Activated CD4-positive, alpha-beta T cell treated with anti-CD3 and anti-CD28 coated beads, Interleukin-2, amount 10 ng/mL, durations not matched to agents 7 days and 5 days (primary cell): ENCODE measurements at regions not wholly inside any gene's neighbourhood (a gene's known extent, or its start where the extent isn't known, plus 50 kb on each side); places are given as distances from the start of the nearest gene placed in this dataset.

Source experiments
- CTCF ChIA-PET: fragments of 350-600 bp; sonication (Branson Sonifier 250); formaldehyde crosslinking; loops from one replicate; lab custom pipeline; 2021; ENCODE audit warnings: antibody characterized with exemption; lab: Charles Lee
- POLR2A ChIA-PET: fragments of 350-600 bp; sonication (Branson Sonifier 250); formaldehyde crosslinking; loops from one replicate; lab custom pipeline; 2021; ENCODE audit warnings: antibody characterized with exemption; lab: Charles Lee
- DNase-seq: peaks from one replicate; pipeline ENCODE4 v3.0.0-alpha.2; 2020
- H3K27ac Mint-ChIP-seq: one replicate; pipeline ENCODE4 v1.8.0; 2021; ENCODE audit warnings: mild to moderate bottlenecking, moderate library complexity, mixed read lengths
- H3K27me3 Mint-ChIP-seq: one replicate; pipeline ENCODE4 v1.8.0; 2021; ENCODE audit warnings: mixed read lengths
- H3K36me3 Mint-ChIP-seq: one replicate; pipeline ENCODE4 v1.8.0; 2021; ENCODE audit warnings: low read depth, mixed read lengths
- H3K4me1 Mint-ChIP-seq: one replicate; pipeline ENCODE4 v1.8.0; 2021; ENCODE audit warnings: mixed read lengths
- H3K4me3 Mint-ChIP-seq: one replicate; pipeline ENCODE4 v1.8.0; 2021; ENCODE audit warnings: mild to moderate bottlenecking, moderate library complexity, mixed read lengths
- H3K9me3 Mint-ChIP-seq: one replicate; pipeline ENCODE4 v1.8.0; 2021; ENCODE audit warnings: mixed read lengths

DNA sequence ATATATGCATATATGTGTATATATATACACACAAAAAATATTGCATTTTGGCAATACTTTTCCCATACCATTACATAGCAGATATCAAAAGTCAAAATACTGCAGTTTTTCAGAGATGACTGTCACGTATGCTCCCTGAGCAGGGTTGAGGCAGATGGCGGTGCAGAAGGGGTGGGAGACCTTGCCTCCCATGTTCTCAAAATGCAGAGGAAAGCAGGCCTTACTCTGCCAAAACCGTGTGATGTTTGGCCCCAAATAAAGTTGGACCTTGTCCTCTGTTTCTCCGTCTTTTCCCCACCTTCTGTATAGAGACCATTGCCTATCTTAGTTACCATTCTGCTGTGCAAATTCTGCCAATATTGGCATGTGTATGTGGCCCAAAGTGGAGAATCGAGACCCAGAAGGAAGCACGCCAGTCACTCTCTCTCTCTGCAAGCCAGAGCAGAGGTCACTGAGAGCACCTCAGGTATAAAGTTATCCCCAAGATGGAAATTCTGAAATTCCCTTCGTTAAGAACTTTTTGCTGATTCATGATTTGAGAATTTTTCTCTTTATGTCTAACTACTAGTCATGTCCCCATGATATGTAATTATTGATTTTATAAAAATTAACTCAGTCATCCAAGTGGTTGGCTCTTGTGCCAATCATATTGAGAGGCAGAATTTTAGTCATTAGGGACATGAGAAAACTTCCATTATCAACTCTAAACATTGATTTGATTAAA is 898.8 kb downstream of the EPHA4 start:
- Mint-ChIP-seq H3K4me1 (no peaks in the 10 kb centered on the region), H3K36me3 (no peaks in the 10 kb centered on the region), H3K27me3 (peaks cover 2% of the 10 kb centered on the region), H3K27ac (no peak overlapping the region), H3K4me3 (no peak overlapping the region), H3K9me3 (no peaks in the 10 kb centered on the region)
- no peak for DNase-seq
- POLR2A ChIA-PET = no interaction called here
- CTCF ChIA-PET = interaction anchor here (0.6 kb wide), 1 partner anchor 164 kb away, joined by 4 read pairs; no protein-coding TSS in a partner anchor

GRCh38 chr2:220674033-220674432 is 898.1 kb downstream of the EPHA4 start:
- Mint-ChIP-seq H3K9me3 (no peaks in the 10 kb centered on the region), H3K4me3 (no peak overlapping the region), H3K4me1 (no peaks in the 10 kb centered on the region), H3K27me3 (peaks cover 2% of the 10 kb centered on the region), H3K27ac (no peak overlapping the region), H3K36me3 (no peaks in the 10 kb centered on the region)
- ChIA-PET CTCF (no interaction called here), POLR2A (no interaction called here)
- DNase-seq = no peak

- POLR2A ChIA-PET = no interaction called here
- Mint-ChIP-seq H3K9me3 (no peaks in the 10 kb centered on the region), H3K4me3 (no peak overlapping the region), H3K27ac (no peak overlapping the region), H3K36me3 (no peaks in the 10 kb centered on the region), H3K27me3 (no peaks in the 10 kb centered on the region), H3K4me1 (no peaks in the 10 kb centered on the region)
- CTCF ChIA-PET = interaction anchor here (0.6 kb wide), 1 partner anchor 1657 kb away, joined by 3 read pairs; no protein-coding TSS in a partner anchor
- no peak for DNase-seq
These were observed 895.4 kb downstream of the EPHA4 start for GRCh38 chr2:220676695-220677094.

GRCh38 chr2:220678943-220679342 is 893.2 kb downstream of the EPHA4 start:
- H3K4me3 Mint-ChIP-seq = no peak overlapping the region
- no peak overlapping the region for H3K27ac Mint-ChIP-seq
- no peaks in the 10 kb centered on the region for H3K27me3 Mint-ChIP-seq
- DNase-seq = no peak
- no peaks in the 10 kb centered on the region for H3K9me3 Mint-ChIP-seq
- H3K4me1 Mint-ChIP-seq = no peaks in the 10 kb centered on the region
- CTCF ChIA-PET = no interaction called here
- POLR2A ChIA-PET = no interaction called here
- no peaks in the 10 kb centered on the region for H3K36me3 Mint-ChIP-seq

GRCh38 chr2:220682616-220683015 is 889.5 kb downstream of the EPHA4 start:
- H3K27me3 Mint-ChIP-seq = peaks cover 1% of the 10 kb centered on the region
- CTCF ChIA-PET = no interaction called here
- no peak overlapping the region for H3K27ac Mint-ChIP-seq
- no peaks in the 10 kb centered on the region for H3K36me3 Mint-ChIP-seq
- no peaks in the 10 kb centered on the region for H3K4me1 Mint-ChIP-seq
- DNase-seq = no peak
- H3K9me3 Mint-ChIP-seq = no peaks in the 10 kb centered on the region
- no peak overlapping the region for H3K4me3 Mint-ChIP-seq
- POLR2A ChIA-PET = no interaction called here

DNA sequence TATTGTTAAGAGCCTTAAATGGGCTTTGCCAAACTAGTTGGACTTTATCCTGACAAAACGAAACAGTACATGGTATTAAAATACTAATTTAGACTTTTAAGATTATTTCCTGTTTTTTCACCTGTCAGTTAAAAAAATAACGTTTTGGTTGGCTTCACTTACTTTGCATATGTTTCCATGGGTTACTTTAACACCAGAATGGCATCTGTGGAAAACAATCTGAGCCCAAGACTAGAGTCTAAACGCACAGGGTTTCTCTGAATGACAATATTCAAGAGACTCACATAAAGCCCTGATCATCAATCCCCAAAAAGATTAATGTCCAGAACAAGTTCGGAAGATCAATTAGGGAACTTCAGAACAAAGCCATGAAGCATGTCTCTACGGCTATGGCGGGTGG is 888.0 kb downstream of the EPHA4 start:
- POLR2A ChIA-PET = no interaction called here
- CTCF ChIA-PET = no interaction called here
- Mint-ChIP-seq H3K9me3 (no peaks in the 10 kb centered on the region), H3K27me3 (peaks cover 1% of the 10 kb centered on the region), H3K4me3 (no peak overlapping the region), H3K36me3 (no peaks in the 10 kb centered on the region), H3K4me1 (no peaks in the 10 kb centered on the region), H3K27ac (no peak overlapping the region)
- no peak for DNase-seq

- Mint-ChIP-seq H3K4me3 (no peak overlapping the region), H3K27ac (no peak overlapping the region), H3K36me3 (no peaks in the 10 kb centered on the region), H3K27me3 (peaks cover 1% of the 10 kb centered on the region), H3K9me3 (no peaks in the 10 kb centered on the region), H3K4me1 (no peaks in the 10 kb centered on the region)
- DNase-seq = peak; percentile 66
- CTCF ChIA-PET = no interaction called here
- POLR2A ChIA-PET = no interaction called here
These were observed 884.8 kb downstream of the EPHA4 start for GRCh38 chr2:220687231-220687843.

- ChIA-PET CTCF (no interaction called here), POLR2A (no interaction called here)
- no peak overlapping the region for H3K27ac Mint-ChIP-seq
- no peaks in the 10 kb centered on the region for H3K4me1 Mint-ChIP-seq
- H3K36me3 Mint-ChIP-seq = no peaks in the 10 kb centered on the region
- DNase-seq = no peak
- H3K27me3 Mint-ChIP-seq = no peaks in the 10 kb centered on the region
- no peak overlapping the region for H3K4me3 Mint-ChIP-seq
- H3K9me3 Mint-ChIP-seq = no peaks in the 10 kb centered on the region
These were observed 876.5 kb downstream of the EPHA4 start for GRCh38 chr2:220695397-220696279.

DNA sequence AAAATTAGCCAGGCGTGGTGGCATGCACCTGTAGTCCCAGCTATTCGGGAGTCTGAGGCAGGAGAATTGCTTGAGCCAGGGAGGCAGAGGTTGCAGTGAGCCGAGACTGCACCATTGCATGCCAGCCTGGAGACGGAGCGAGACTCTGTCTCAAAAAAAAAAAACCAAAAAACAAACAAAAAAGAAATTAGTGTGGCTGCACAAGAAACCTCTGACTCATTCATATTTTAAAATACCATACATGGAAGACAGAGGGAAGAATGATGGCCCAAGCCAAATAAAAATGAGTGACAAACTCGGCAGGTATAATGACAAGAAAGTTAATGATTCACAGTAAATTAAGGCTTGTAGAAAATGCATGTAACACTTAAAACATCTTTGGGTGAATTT is 875.8 kb downstream of the EPHA4 start:
- H3K27ac Mint-ChIP-seq = no peak overlapping the region
- ChIA-PET CTCF (no interaction called here), POLR2A (no interaction called here)

GRCh38 chr2:220697011-220697410 is 875.1 kb downstream of the EPHA4 start:
- POLR2A ChIA-PET = no interaction called here
- CTCF ChIA-PET = interaction anchor here (0.6 to 0.7 kb wide), 2 partner anchors 21 to 76 kb away, joined by 3 to 4 read pairs; no protein-coding TSS in a partner anchor

More for the DNA sequence above, 875.8 kb downstream of the EPHA4 start:
- Mint-ChIP-seq H3K9me3 (peaks cover 2% of the 10 kb centered on the region), H3K4me1 (no peaks in the 10 kb centered on the region), H3K27me3 (no peaks in the 10 kb centered on the region), H3K36me3 (no peaks in the 10 kb centered on the region), H3K4me3 (no peak overlapping the region)
- DNase-seq = no peak

DNA sequence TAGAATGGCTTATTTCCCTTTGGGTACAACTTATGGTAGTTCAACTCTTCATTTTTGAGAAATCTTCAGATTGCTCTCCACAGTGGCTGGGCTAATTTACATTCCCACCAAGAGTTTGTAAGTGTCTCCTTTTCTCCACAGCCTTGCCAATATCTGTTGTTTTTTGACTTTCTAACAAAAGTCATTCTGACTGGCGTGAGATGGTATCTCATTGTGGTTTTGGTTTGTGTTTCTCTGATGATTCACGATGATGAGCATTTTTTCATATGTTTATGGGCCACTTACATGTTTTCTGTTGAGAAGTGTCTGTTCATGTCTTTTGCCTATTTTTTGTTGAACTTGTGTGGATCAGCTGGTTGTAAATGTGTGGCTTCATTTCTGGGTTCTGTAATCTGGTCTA is 871.0 kb downstream of the EPHA4 start:
- POLR2A ChIA-PET = no interaction called here
- H3K27ac Mint-ChIP-seq = no peak overlapping the region
- no peaks in the 10 kb centered on the region for H3K36me3 Mint-ChIP-seq

More at GRCh38 chr2:220697011-220697410, 875.1 kb downstream of the EPHA4 start:
- no peak for DNase-seq
- Mint-ChIP-seq H3K36me3 (no peaks in the 10 kb centered on the region), H3K4me1 (no peaks in the 10 kb centered on the region), H3K9me3 (peaks cover 3% of the 10 kb centered on the region), H3K27me3 (no peaks in the 10 kb centered on the region), H3K4me3 (no peak overlapping the region), H3K27ac (no peak overlapping the region)

DNA sequence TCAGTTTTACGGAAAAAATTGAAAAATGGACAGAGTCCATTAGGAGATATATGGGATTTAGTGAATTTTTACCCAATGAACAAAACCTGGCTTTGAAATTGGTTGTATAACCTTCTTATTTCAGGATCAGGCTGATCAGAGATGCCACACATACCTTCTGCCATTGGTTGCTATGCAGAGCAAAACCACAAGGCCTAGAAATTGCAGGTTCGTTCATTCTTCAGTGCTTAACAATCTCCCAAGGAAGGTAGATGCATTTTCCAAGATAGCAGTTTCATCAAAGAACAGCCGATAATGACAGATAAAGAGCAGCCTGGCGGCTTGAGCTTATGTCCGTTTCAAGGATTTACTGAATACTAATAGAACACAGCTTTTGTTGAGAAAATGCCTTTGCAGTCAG is 868.8 kb downstream of the EPHA4 start:
- Mint-ChIP-seq H3K4me3 (no peak overlapping the region), H3K4me1 (no peaks in the 10 kb centered on the region), H3K9me3 (peaks cover 3% of the 10 kb centered on the region), H3K27ac (no peak overlapping the region), H3K27me3 (no peaks in the 10 kb centered on the region), H3K36me3 (no peaks in the 10 kb centered on the region)
- ChIA-PET POLR2A (no interaction called here), CTCF (no interaction called here)
- no peak for DNase-seq

More for the DNA sequence above, 871.0 kb downstream of the EPHA4 start:
- DNase-seq = no peak
- H3K4me1 Mint-ChIP-seq = no peaks in the 10 kb centered on the region
- H3K9me3 Mint-ChIP-seq = peaks cover 3% of the 10 kb centered on the region
- CTCF ChIA-PET = no interaction called here
- H3K27me3 Mint-ChIP-seq = no peaks in the 10 kb centered on the region
- H3K4me3 Mint-ChIP-seq = no peak overlapping the region

- H3K27me3 Mint-ChIP-seq = no peaks in the 10 kb centered on the region
- no peaks in the 10 kb centered on the region for H3K36me3 Mint-ChIP-seq
- ChIA-PET POLR2A (no interaction called here), CTCF (no interaction called here)
- H3K27ac Mint-ChIP-seq = no peak overlapping the region
- H3K4me1 Mint-ChIP-seq = no peaks in the 10 kb centered on the region
- peaks cover 3% of the 10 kb centered on the region for H3K9me3 Mint-ChIP-seq
- no peak for DNase-seq
- no peak overlapping the region for H3K4me3 Mint-ChIP-seq
These were observed 868.0 kb downstream of the EPHA4 start for GRCh38 chr2:220704081-220704480.
